Left ventricle myocardium inferior (tissue), 1 donor: ENCODE measurements at regions not wholly inside any gene's neighbourhood (a gene's known extent, or its start where the extent isn't known, plus 50 kb on each side); places are given as distances from the start of the nearest gene placed in this dataset.

Experiments
- DNase-seq: peaks from one replicate; pipeline ENCODE4 v3.0.0-alpha.2; 2020
- H3K27ac ChIP-seq: fragments of 200-600 bp; replicated peaks from 2 replicates; pipeline ENCODE4 v1.8.0; 2021
- H3K27me3 ChIP-seq: fragments of 200-600 bp; 2 replicates; pipeline ENCODE4 v1.8.0; 2021; ENCODE audit warnings: low read depth
- H3K36me3 ChIP-seq: fragments of 200-600 bp; 2 replicates; pipeline ENCODE4 v1.8.0; 2021
- H3K4me1 ChIP-seq: fragments of 200-600 bp; 2 replicates; pipeline ENCODE4 v1.8.0; 2021
- H3K4me3 ChIP-seq: fragments of 200-600 bp; 2 replicates; pipeline ENCODE4 v1.8.0; 2021; ENCODE audit warnings: mild to moderate bottlenecking, moderate library complexity
- H3K9me3 ChIP-seq: fragments of 200-600 bp; replicated peaks from 2 replicates; pipeline ENCODE4 v1.8.0; 2021
- intact Hi-C: fragments of 100-400 bp; cut with micrococcal nuclease; formaldehyde crosslinking; loops from one replicate; pipeline ENCODE4 v1.11.0; 2022
- TF ChIP-seq, protein P1 (sequence below): fragments of 200-600 bp; IDR thresholded peaks from 2 replicates; pipeline ENCODE4 v1.8.0; 2021; ENCODE audit warnings: antibody characterized with exemption, mild to moderate bottlenecking, borderline replicate concordance
- donor health status: DM: no; HTN: yes; CAD: no; lungs with severe emphysema.

- DNase-seq: no peak
- Histone ChIP-seq H3K27ac (no peak overlapping the region), H3K27me3 (no peaks in the 10 kb centered on the region), H3K36me3 (no peaks in the 10 kb centered on the region), H3K4me3 (no peak overlapping the region), H3K4me1 (peaks cover 20% of the 10 kb centered on the region), H3K9me3 (no peaks in the 10 kb centered on the region)
- intact Hi-C loops: no loop called here
- TF ChIP-seq, protein P1, sequence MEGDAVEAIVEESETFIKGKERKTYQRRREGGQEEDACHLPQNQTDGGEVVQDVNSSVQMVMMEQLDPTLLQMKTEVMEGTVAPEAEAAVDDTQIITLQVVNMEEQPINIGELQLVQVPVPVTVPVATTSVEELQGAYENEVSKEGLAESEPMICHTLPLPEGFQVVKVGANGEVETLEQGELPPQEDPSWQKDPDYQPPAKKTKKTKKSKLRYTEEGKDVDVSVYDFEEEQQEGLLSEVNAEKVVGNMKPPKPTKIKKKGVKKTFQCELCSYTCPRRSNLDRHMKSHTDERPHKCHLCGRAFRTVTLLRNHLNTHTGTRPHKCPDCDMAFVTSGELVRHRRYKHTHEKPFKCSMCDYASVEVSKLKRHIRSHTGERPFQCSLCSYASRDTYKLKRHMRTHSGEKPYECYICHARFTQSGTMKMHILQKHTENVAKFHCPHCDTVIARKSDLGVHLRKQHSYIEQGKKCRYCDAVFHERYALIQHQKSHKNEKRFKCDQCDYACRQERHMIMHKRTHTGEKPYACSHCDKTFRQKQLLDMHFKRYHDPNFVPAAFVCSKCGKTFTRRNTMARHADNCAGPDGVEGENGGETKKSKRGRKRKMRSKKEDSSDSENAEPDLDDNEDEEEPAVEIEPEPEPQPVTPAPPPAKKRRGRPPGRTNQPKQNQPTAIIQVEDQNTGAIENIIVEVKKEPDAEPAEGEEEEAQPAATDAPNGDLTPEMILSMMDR: no peak
These were observed 163.5 kb upstream of the MAP3K1 start for GRCh38 chr5:56651893-56652292.

GRCh38 chr5:56650386-56650785, 165.0 kb upstream of the MAP3K1 start:
- no peaks in the 10 kb centered on the region for H3K9me3 ChIP-seq
- H3K36me3 ChIP-seq: no peaks in the 10 kb centered on the region
- no peak overlapping the region for H3K27ac ChIP-seq
- no peak overlapping the region for H3K4me3 ChIP-seq
- intact Hi-C loops: no loop called here
- TF ChIP-seq, protein P1: no peak
- H3K27me3 ChIP-seq: no peaks in the 10 kb centered on the region
- DNase-seq: no peak
- peaks cover 24% of the 10 kb centered on the region for H3K4me1 ChIP-seq

DNA sequence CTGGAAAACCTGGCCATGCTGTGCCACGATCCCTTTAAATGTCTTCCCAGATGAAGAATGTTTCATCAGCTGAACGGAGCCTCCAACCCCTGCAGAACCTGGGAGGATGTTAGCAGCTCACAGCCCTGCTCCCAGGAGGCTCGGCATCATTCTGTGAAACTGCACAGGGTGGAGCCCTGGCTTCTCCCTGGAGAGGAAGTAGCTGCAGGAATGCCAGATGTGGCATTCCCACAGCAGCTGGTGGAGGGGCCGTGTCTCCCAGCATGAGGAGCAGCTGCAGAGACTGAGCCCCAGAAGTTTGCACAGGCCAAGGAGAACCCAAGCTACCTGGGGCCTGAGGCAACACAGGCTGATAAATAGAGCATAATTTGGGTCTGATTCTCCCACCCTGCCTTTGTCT, 165.8 kb upstream of the MAP3K1 start:
- intact Hi-C loops: no loop called here
- peak; percentile 31 for DNase-seq
- Histone ChIP-seq H3K36me3 (no peaks in the 10 kb centered on the region), H3K27me3 (no peaks in the 10 kb centered on the region), H3K9me3 (no peaks in the 10 kb centered on the region), H3K4me3 (no peak overlapping the region), H3K4me1 (peaks cover 24% of the 10 kb centered on the region), H3K27ac (peak overlapping the region; percentile 43)
- TF ChIP-seq, protein P1: no peak

- Histone ChIP-seq H3K27me3 (no peaks in the 10 kb centered on the region), H3K4me1 (peaks cover 24% of the 10 kb centered on the region), H3K36me3 (no peaks in the 10 kb centered on the region), H3K4me3 (no peak overlapping the region), H3K27ac (no peak overlapping the region), H3K9me3 (no peaks in the 10 kb centered on the region)
- DNase-seq: no peak
- TF ChIP-seq, protein P1: no peak
- intact Hi-C loops: no loop called here
These were observed 166.8 kb upstream of the MAP3K1 start for GRCh38 chr5:56648460-56649034.

GRCh38 chr5:56647099-56647850, 168.1 kb upstream of the MAP3K1 start:
- peak overlapping the region; percentile 36 for H3K27ac ChIP-seq
- H3K27me3 ChIP-seq: no peaks in the 10 kb centered on the region
- H3K4me3 ChIP-seq: no peak overlapping the region
- intact Hi-C loops: no loop called here
- peaks cover 24% of the 10 kb centered on the region for H3K4me1 ChIP-seq
- H3K9me3 ChIP-seq: no peaks in the 10 kb centered on the region
- no peak for DNase-seq
- no peaks in the 10 kb centered on the region for H3K36me3 ChIP-seq
- TF ChIP-seq, protein P1: no peak
